Prostate gland (tissue), 2 donors: ENCODE measurements at regions not wholly inside any gene's neighbourhood (a gene's known extent, or its start where the extent isn't known, plus 50 kb on each side); places are given as distances from the start of the nearest gene placed in this dataset.

Source experiments
- CTCF ChIP-seq, 4 experiments: fragments of 200-600 bp in 2 of 4; fragments of 450-650 bp in 2 of 4; sonication (generic) in 2 of 4; IDR thresholded peaks; 1 replicate in 3 of 4; 2 replicates in 1 of 4; pipeline ENCODE4 v1.5.1; 2016 to 2019; ENCODE audit warnings: antibody characterized with exemption in 4 of 4, mild to moderate bottlenecking in 2 of 4, moderate library complexity in 2 of 4
- POLR2A ChIP-seq: fragments of 450-650 bp; IDR thresholded peaks from one replicate; pipeline ENCODE4 v1.6.1; 2016; ENCODE audit warnings: antibody characterized with exemption, mild to moderate bottlenecking
- POLR2AphosphoS5 ChIP-seq: sonication (generic); formaldehyde crosslinking; IDR thresholded peaks from one replicate; pipeline ENCODE4 v1.6.1; 2017; ENCODE audit warnings: antibody characterized with exemption

- TF ChIP-seq CTCF (IDR thresholded peaks at IDR 0.05), result no peak
- no peak for TF ChIP-seq POLR2A
- no peak for TF ChIP-seq POLR2AphosphoS5
Measured at GRCh38 chr6:115133790-115134189, 791.0 kb upstream of the HS3ST5 start.
